Gastrocnemius medialis (tissue), 4 donors: ENCODE measurements at regions not wholly inside any gene's neighbourhood (a gene's known extent, or its start where the extent isn't known, plus 50 kb on each side); places are given as distances from the start of the nearest gene placed in this dataset.

ENCODE experiments used
- ATAC-seq, 2 donors: fragments of 150-250 bp; one replicate each; pipeline ENCODE4 v1.9.1; 2016
- DNase-seq, 2 donors: peaks; one replicate each; pipeline ENCODE4 v3.0.0-alpha.2; 2019
- H3K27ac ChIP-seq, 4 donors: fragments of 200-600 bp; sonication (generic); 1 replicate in 1 of 4; 2 replicates in 3 of 4; pipeline ENCODE4 v1.5.1; 2016 to 2018; ENCODE audit warnings: mild to moderate bottlenecking in 2 of 4, moderate library complexity in 1 of 4
- H3K27me3 ChIP-seq, 3 donors: fragments of 200-600 bp; sonication (generic) in 2 of 3; 1 replicate in 1 of 3; 2 replicates in 2 of 3; pipeline versions ENCODE4 v1.5.1 to v1.6.0; 2016 to 2019; ENCODE audit warnings: mild to moderate bottlenecking in 1 of 3, moderate library complexity in 1 of 3
- H3K36me3 ChIP-seq, 2 donors: fragments of 200-600 bp; sonication (generic) in 1 of 2; one replicate each; pipeline ENCODE4 v1.5.1; 2017 to 2018
- H3K4me1 ChIP-seq, 2 donors: fragments of 200-600 bp; sonication (generic) in 1 of 2; one replicate each; pipeline ENCODE4 v1.5.1; 2016 to 2017; ENCODE audit warnings: mild to moderate bottlenecking in 2 of 2
- H3K4me3 ChIP-seq, 4 donors: fragments of 200-600 bp; sonication (generic) in 3 of 4; 1 replicate in 1 of 4; 2 replicates in 3 of 4; pipeline ENCODE4 v1.5.1; 2016 to 2019; ENCODE audit warnings: mild to moderate bottlenecking in 2 of 4
- H3K9me3 ChIP-seq, 3 donors: fragments of 200-600 bp; sonication (generic) in 2 of 3; 1 replicate in 1 of 3; 2 replicates in 2 of 3; pipeline ENCODE4 v1.5.1; 2016 to 2019
- POLR2A ChIP-seq, 2 donors: fragments of 450-650 bp; IDR thresholded peaks; one replicate each; pipeline ENCODE4 v1.6.1; 2017; ENCODE audit warnings: antibody characterized with exemption in 2 of 2, mild to moderate bottlenecking in 2 of 2, moderate library complexity in 2 of 2
- in situ Hi-C, 4 donors: fragments of 200-750 bp; cut with MboI; loops; one replicate each; pipeline versions ENCODE4 v1.15.0 to v1.8.0; 2017; ENCODE audit warnings: low sequenced_read_pairs in 4 of 4
- intact Hi-C: fragments of 100-400 bp; cut with DNase I; formaldehyde crosslinking; loops from one replicate; pipeline ENCODE4 v1.15.1; 2023; ENCODE audit warnings: low total_unique reads
- TF ChIP-seq, protein P1 (sequence below), 5 experiments: fragments of 450-650 bp in 3 of 5; fragments of 200-600 bp in 2 of 5; sonication (generic) in 2 of 5; IDR thresholded peaks in 4 of 5; conservative IDR thresholded peaks in 1 of 5; 1 replicate in 4 of 5; 2 replicates in 1 of 5; pipeline ENCODE4 v1.5.1; 2016 to 2019; ENCODE audit warnings: antibody characterized with exemption in 5 of 5, mild to moderate bottlenecking in 3 of 5, moderate library complexity in 3 of 5

DNA sequence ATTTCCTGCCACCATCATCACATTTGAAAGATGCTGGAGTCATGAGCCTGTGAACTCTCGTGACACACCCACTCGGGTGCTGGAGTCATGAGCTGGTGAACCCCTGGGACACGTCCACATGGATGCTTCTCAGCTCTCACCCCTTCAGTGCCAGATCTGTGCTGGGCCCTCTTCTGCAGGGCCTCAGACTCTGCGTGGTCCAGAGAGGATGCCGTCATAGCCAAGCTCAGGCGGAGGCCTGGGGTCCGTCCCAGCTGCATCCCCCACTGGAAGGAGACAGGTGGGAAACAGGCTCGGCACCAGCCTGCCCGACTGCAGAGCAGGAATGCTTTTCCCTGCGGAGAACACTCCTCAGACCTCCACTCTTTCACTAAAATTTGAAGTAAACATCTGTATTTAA is 156.5 kb upstream of the PPP2R2D start:
- Histone ChIP-seq H3K9me3 (no peaks in the 10 kb centered on the region), H3K4me1 (no peaks in the 10 kb centered on the region), H3K36me3 (no peaks in the 10 kb centered on the region), H3K4me3 (no peak overlapping the region), H3K27me3 (peaks cover 5 to 12% (median 11%) of the 10 kb centered on the region in 3 donors), H3K27ac (no peak overlapping the region)
- in situ Hi-C loops (no loop called here), intact Hi-C loops (no loop called here)
- no peak for DNase-seq
- TF ChIP-seq, protein P1, sequence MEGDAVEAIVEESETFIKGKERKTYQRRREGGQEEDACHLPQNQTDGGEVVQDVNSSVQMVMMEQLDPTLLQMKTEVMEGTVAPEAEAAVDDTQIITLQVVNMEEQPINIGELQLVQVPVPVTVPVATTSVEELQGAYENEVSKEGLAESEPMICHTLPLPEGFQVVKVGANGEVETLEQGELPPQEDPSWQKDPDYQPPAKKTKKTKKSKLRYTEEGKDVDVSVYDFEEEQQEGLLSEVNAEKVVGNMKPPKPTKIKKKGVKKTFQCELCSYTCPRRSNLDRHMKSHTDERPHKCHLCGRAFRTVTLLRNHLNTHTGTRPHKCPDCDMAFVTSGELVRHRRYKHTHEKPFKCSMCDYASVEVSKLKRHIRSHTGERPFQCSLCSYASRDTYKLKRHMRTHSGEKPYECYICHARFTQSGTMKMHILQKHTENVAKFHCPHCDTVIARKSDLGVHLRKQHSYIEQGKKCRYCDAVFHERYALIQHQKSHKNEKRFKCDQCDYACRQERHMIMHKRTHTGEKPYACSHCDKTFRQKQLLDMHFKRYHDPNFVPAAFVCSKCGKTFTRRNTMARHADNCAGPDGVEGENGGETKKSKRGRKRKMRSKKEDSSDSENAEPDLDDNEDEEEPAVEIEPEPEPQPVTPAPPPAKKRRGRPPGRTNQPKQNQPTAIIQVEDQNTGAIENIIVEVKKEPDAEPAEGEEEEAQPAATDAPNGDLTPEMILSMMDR (IDR thresholded peaks at IDR 0.05 in 4 of 5, conservative IDR thresholded peaks at IDR 0.05 in 1 of 5): no peak
- no peak for TF ChIP-seq POLR2A (IDR thresholded peaks at IDR 0.05)
- no peak for ATAC-seq

DNA sequence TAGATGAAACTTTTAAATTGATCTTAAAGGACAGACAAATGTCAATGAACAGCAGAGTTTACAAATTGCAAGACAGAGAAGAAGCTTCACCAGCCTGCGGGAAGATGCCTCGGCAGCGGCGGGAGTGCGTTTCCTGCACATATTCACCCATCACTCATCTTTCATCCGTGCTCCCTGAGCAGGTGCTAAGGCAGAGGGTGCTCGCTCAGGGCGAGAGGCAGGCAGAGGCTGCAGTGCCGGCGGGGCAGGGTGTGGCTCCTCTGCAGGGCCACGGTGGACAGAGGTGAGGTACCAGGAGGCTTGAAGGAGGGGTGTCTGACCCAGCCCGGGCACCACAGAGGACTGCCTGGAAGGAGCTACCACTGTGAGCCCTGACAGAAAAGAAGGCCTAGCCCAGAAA is 155.2 kb upstream of the PPP2R2D start:
- TF ChIP-seq, protein P1 (IDR thresholded peaks at IDR 0.05 in 4 of 5, conservative IDR thresholded peaks at IDR 0.05 in 1 of 5): no peak
- no peak for TF ChIP-seq POLR2A (IDR thresholded peaks at IDR 0.05)
- intact Hi-C loops (no loop called here), in situ Hi-C loops (no loop called here)
- Histone ChIP-seq H3K9me3 (no peaks in the 10 kb centered on the region), H3K36me3 (no peaks in the 10 kb centered on the region), H3K4me1 (no peaks in the 10 kb centered on the region), H3K27me3 (peaks cover 5 to 12% (median 11%) of the 10 kb centered on the region in 3 donors), H3K4me3 (no peak overlapping the region), H3K27ac (no peak overlapping the region)
- no peak for DNase-seq
- ATAC-seq: no peak

DNA sequence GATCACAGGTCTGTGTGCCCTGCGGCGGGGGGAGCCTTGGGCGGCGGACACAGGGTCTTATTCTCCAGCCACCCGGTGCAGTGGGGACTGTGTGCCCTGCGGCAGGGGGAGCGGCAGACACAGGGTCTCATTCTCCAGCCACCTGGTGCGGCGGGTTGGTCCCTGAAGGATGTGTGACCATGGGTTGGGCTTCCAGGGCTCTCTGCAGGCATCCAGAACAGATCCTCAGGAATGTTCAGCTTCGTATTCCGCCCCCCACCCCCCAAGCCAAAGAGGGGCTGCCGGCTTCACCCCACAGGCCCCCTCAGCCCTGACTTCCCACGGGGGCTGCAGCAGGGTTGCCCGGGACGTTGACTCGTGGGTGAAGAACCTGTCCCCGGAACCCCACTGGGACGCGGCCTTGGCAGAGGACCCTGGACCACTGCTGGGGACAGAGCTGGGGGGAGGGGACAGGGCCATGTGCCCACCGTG is 154.5 kb upstream of the PPP2R2D start:
- Histone ChIP-seq H3K4me3 (no peak overlapping the region), H3K4me1 (no peaks in the 10 kb centered on the region), H3K27me3 (peaks cover 5 to 12% (median 11%) of the 10 kb centered on the region in 3 donors), H3K36me3 (no peaks in the 10 kb centered on the region), H3K9me3 (no peaks in the 10 kb centered on the region), H3K27ac (no peak overlapping the region)
- DNase-seq (no peak), ATAC-seq (no peak)
- TF ChIP-seq POLR2A (IDR thresholded peaks at IDR 0.05): no peak
- TF ChIP-seq, protein P1 (IDR thresholded peaks at IDR 0.05 in 4 of 5, conservative IDR thresholded peaks at IDR 0.05 in 1 of 5): no peak
- in situ Hi-C loops: no loop called here
- intact Hi-C loops: no loop called here

DNA sequence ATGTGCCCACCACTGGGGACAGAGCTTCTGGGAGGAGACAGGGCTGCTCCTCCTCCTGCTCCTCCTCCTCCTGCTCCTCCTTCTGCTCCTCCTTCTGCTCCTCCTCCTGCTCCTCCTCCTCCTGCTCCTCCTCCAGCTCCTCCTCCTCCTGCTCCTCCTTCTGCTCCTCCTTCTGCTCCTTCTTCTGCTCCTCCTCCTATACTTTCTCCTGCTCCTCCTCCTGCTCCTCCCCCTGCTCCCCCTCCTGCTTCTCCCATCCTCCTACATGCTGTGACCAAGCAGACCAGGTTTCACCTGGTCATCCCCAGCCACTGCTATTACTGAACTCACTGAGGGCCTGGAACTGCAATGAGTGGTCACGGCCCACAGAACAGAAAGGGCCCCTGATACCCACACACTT is 154.0 kb upstream of the PPP2R2D start:
- intact Hi-C loops (no loop called here), in situ Hi-C loops (no loop called here)
- Histone ChIP-seq H3K9me3 (no peaks in the 10 kb centered on the region), H3K27me3 (peaks cover 5 to 12% (median 11%) of the 10 kb centered on the region in 3 donors), H3K4me3 (no peak overlapping the region), H3K4me1 (no peaks in the 10 kb centered on the region), H3K27ac (no peak overlapping the region), H3K36me3 (no peaks in the 10 kb centered on the region)
- no peak for ATAC-seq
- no peak for TF ChIP-seq POLR2A (IDR thresholded peaks at IDR 0.05)
- TF ChIP-seq, protein P1 (IDR thresholded peaks at IDR 0.05 in 4 of 5, conservative IDR thresholded peaks at IDR 0.05 in 1 of 5): no peak
- DNase-seq: no peak

DNA sequence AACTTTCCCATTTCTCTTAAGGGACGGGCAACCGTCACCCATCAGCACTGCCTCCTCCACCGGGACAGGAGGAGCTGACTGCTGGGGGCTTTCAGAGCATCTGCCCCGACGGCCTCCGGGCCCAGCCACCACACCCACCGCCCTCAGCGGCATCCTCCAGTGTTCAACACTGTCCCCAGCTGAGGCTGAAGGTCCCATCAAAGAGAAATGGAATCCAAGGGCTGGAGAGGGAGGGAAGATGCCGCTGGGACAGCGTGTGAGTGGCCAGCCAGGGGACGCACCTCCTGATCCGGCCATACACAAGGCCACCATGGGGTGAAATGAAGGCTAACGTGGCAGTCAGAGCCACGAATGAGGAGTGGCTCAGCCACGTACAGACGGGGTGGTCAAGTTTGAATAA is 153.6 kb upstream of the PPP2R2D start:
- DNase-seq (no peak), ATAC-seq (no peak)
- Histone ChIP-seq H3K36me3 (no peaks in the 10 kb centered on the region), H3K27ac (no peak overlapping the region), H3K9me3 (no peaks in the 10 kb centered on the region), H3K4me1 (no peaks in the 10 kb centered on the region), H3K27me3 (peaks cover 5 to 12% (median 11%) of the 10 kb centered on the region in 3 donors), H3K4me3 (no peak overlapping the region)
- intact Hi-C loops (no loop called here), in situ Hi-C loops (no loop called here)
- TF ChIP-seq, protein P1 (IDR thresholded peaks at IDR 0.05 in 4 of 5, conservative IDR thresholded peaks at IDR 0.05 in 1 of 5): no peak
- TF ChIP-seq POLR2A (IDR thresholded peaks at IDR 0.05): no peak
